KG1 (cell line): ENCODE measurements at regions not wholly inside any gene's neighbourhood (a gene's known extent, or its start where the extent isn't known, plus 50 kb on each side); places are given as distances from the start of the nearest gene placed in this dataset.

ENCODE experiments used
- DNase-seq: peaks from one replicate; lab custom pipeline; 2025; lab: John Stamatoyannopoulos, UW

DNA sequence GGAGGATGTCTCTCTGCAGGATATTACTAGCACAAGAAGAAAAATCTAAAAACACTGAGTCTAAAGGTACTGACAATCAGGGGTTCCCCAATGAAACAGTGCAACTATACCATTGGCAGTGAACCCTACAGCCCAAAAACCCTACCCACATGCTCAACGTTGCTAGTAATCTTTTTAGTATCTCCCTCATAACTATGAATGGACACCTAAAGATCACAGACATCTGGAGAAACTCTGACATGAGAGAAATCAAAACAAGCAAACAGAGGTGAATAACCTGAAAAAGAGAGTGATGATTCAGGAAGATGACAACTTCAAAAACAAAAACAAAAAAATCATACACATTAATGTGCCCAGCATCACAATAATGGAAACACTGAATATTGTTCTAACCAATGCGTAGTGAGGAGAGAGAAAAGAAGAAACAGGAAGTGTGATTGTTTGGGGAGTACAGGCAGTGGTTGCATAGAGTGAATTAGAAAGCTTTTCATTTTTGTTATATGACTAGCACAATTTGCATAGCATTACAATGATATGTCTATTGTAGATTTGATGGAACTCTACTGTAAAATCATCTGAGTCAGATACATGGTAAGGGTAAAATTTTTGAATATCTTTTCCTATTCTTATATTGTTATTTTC lies 78.9 kb upstream of the FMR1 start:
- DNase-seq: no peak

- no peak for DNase-seq
Measured at GRCh38 chrX:147838465-147839131, 73.1 kb upstream of the FMR1 start.

- DNase-seq: no peak
Measured at GRCh38 chrX:147846676-147847075, 65.0 kb upstream of the FMR1 start.

DNA sequence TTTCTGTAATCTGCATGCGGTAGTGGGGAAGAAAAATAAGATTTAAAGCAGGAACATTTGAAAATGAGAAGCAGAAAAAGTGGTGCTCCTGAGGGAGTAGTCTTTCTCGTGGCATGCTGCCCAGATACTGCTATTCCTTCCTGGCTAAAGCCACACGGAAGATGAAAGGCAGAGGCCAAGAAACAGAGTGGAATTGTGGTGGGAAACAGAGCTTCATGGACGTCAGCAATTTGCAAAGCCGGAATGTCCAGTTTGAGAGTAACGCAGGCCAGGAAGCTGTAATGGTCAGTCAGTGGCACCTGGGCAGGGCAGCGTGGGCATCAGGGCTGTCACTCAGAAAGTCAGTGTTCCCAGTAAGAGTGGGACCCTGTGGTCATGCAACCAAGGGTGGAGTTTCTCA lies 63.7 kb upstream of the FMR1 start:
- no peak for DNase-seq

- no peak for DNase-seq
Measured at GRCh38 chrX:147848543-147849443, 62.9 kb upstream of the FMR1 start.

DNA sequence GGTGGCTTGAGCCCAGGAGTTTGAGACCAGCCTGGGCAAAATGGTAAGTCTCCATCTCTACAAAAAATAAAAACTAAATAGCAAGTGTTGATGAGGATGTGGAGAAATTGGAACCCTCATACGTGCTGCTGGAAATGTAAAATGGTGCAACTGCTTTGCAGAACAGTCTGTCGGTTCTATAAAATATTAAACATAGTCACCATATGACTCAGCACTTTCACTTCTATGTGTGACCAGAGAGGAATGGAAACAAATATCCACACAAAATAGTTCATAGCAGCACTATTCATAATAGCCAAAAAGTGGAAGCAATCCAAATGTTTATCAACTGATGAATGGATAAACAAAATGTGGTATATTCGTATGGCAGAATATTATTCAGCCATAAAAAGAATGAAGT lies 60.8 kb upstream of the FMR1 start:
- no peak for DNase-seq

- DNase-seq: no peak
Measured at GRCh38 chrX:147853701-147854100, 58.0 kb upstream of the FMR1 start.

DNA sequence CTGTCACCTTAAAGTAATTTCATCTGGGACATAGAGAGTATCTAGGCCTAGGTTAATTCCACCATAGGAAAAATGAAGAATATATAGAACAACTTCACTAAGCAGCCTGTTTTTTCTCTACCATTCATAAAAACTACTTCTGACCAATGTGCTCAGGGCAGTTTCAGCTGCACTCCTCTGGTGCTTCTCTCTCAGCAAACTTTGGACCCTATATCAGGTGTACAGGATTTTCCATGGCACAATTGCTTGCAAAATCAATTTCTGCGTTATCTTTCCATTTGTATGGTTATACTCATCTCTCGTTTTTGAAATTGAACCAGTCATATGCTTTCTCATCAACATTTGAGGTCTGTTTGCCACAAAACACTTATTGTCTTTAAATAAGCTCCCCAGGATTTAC lies 52.1 kb upstream of the FMR1 start:
- no peak for DNase-seq
